ENCODE measurements at regions not wholly inside any gene's neighbourhood (a gene's known extent, or its start where the extent isn't known, plus 50 kb on each side); places are given as distances from the start of the nearest gene placed in this dataset.

GRCh38 chr15:25188051-25188450 lies 233.3 kb downstream of the SNRPN start:
- Histone ChIP-seq H3K4me3 (ENCODE audit: low read depth, low read length) (no peak overlapping the region), H3K36me3 (ENCODE audit: control insufficient read depth, insufficient read depth, low read length) (no peaks in the 10 kb centered on the region), H3K27me3 (ENCODE audit: control insufficient read depth, insufficient read depth, low read length) (no peaks in the 10 kb centered on the region)
- no peak for DNase-seq (ENCODE audit: low read depth)
- no peak for TF ChIP-seq CTCF (IDR thresholded peaks at IDR 0.05; ENCODE audit: insufficient read depth, low read length, poor library complexity, severe bottlenecking)

- Histone ChIP-seq H3K27me3 (ENCODE audit: control insufficient read depth, insufficient read depth, low read length) (no peaks in the 10 kb centered on the region), H3K36me3 (ENCODE audit: control insufficient read depth, insufficient read depth, low read length) (no peaks in the 10 kb centered on the region), H3K4me3 (ENCODE audit: low read depth, low read length) (no peak overlapping the region)
- TF ChIP-seq CTCF (IDR thresholded peaks at IDR 0.05; ENCODE audit: insufficient read depth, low read length, poor library complexity, severe bottlenecking), result no peak
- DNase-seq (ENCODE audit: low read depth), result no peak
These were observed 233.8 kb downstream of the SNRPN start for GRCh38 chr15:25188551-25189101.

GRCh38 chr15:25189551-25189950 lies 234.8 kb downstream of the SNRPN start:
- H3K27me3 ChIP-seq (ENCODE audit: control insufficient read depth, insufficient read depth, low read length), result no peaks in the 10 kb centered on the region
- no peaks in the 10 kb centered on the region for H3K36me3 ChIP-seq (ENCODE audit: control insufficient read depth, insufficient read depth, low read length)
- no peak for DNase-seq (ENCODE audit: low read depth)
- no peak for TF ChIP-seq CTCF (IDR thresholded peaks at IDR 0.05; ENCODE audit: insufficient read depth, low read length, poor library complexity, severe bottlenecking)
- H3K4me3 ChIP-seq (ENCODE audit: low read depth, low read length), result no peak overlapping the region

- DNase-seq (ENCODE audit: low read depth), result no peak
- no peak overlapping the region for H3K4me3 ChIP-seq (ENCODE audit: low read depth, low read length)
- no peaks in the 10 kb centered on the region for H3K36me3 ChIP-seq (ENCODE audit: control insufficient read depth, insufficient read depth, low read length)
- no peak for TF ChIP-seq CTCF (IDR thresholded peaks at IDR 0.05; ENCODE audit: insufficient read depth, low read length, poor library complexity, severe bottlenecking)
- H3K27me3 ChIP-seq (ENCODE audit: control insufficient read depth, insufficient read depth, low read length), result no peaks in the 10 kb centered on the region
These were observed 237.9 kb downstream of the SNRPN start for GRCh38 chr15:25192651-25193050.

GRCh38 chr15:25207369-25207768 lies 231.5 kb downstream of the UBE3A start:
- H3K36me3 ChIP-seq (ENCODE audit: control insufficient read depth, insufficient read depth, low read length), result no peaks in the 10 kb centered on the region
- H3K4me3 ChIP-seq (ENCODE audit: low read depth, low read length), result no peak overlapping the region
- H3K27me3 ChIP-seq (ENCODE audit: control insufficient read depth, insufficient read depth, low read length), result no peaks in the 10 kb centered on the region
- DNase-seq (ENCODE audit: low read depth), result no peak
- TF ChIP-seq CTCF (IDR thresholded peaks at IDR 0.05; ENCODE audit: insufficient read depth, low read length, poor library complexity, severe bottlenecking), result no peak

GRCh38 chr15:25208735-25209134 lies 230.1 kb downstream of the UBE3A start:
- no peak for TF ChIP-seq CTCF (IDR thresholded peaks at IDR 0.05; ENCODE audit: insufficient read depth, low read length, poor library complexity, severe bottlenecking)
- H3K4me3 ChIP-seq (ENCODE audit: low read depth, low read length), result no peak overlapping the region
- no peak for DNase-seq (ENCODE audit: low read depth)
- H3K36me3 ChIP-seq (ENCODE audit: control insufficient read depth, insufficient read depth, low read length), result no peaks in the 10 kb centered on the region
- H3K27me3 ChIP-seq (ENCODE audit: control insufficient read depth, insufficient read depth, low read length), result no peaks in the 10 kb centered on the region

Data from kidney epithelial cell (primary cell).